ENCODE measurements at regions not wholly inside any gene's neighbourhood (a gene's known extent, or its start where the extent isn't known, plus 50 kb on each side); places are given as distances from the start of the nearest gene placed in this dataset.

GRCh38 chr15:61530769-61531168, 301.7 kb upstream of the RORA start:
- no peak for DNase-seq (ENCODE audit: low read depth)

- DNase-seq (ENCODE audit: low read depth): no peak
Observed at GRCh38 chr15:61528581-61528910, 299.4 kb upstream of the RORA start.

GRCh38 chr15:61527836-61528580, 298.9 kb upstream of the RORA start:
- DNase-seq (ENCODE audit: low read depth): no peak

GRCh38 chr15:61524545-61524944, 295.4 kb upstream of the RORA start:
- DNase-seq (ENCODE audit: low read depth): peak; percentile 7

GRCh38 chr15:61524086-61524485, 295.0 kb upstream of the RORA start:
- no peak for DNase-seq (ENCODE audit: low read depth)

- no peak for DNase-seq (ENCODE audit: low read depth)
Observed at GRCh38 chr15:61522411-61522810, 293.3 kb upstream of the RORA start.

GRCh38 chr15:61521953-61522352, 292.9 kb upstream of the RORA start:
- peak; percentile 80 for DNase-seq (ENCODE audit: low read depth)

GRCh38 chr15:61519296-61519695, 290.2 kb upstream of the RORA start:
- no peak for DNase-seq (ENCODE audit: low read depth)

GRCh38 chr15:61518191-61518950, 289.3 kb upstream of the RORA start:
- DNase-seq (ENCODE audit: low read depth): no peak

GRCh38 chr15:61517776-61518175, 288.7 kb upstream of the RORA start:
- DNase-seq (ENCODE audit: low read depth): no peak

GRCh38 chr15:61517335-61517734, 288.2 kb upstream of the RORA start:
- no peak for DNase-seq (ENCODE audit: low read depth)

- DNase-seq (ENCODE audit: low read depth): no peak
Observed at GRCh38 chr15:61511756-61512155, 282.7 kb upstream of the RORA start.

GRCh38 chr15:61511089-61511488, 282.0 kb upstream of the RORA start:
- no peak for DNase-seq (ENCODE audit: low read depth)

GRCh38 chr15:61509327-61509840, 280.3 kb upstream of the RORA start:
- no peak for DNase-seq (ENCODE audit: low read depth)

- no peak for DNase-seq (ENCODE audit: low read depth)
Observed at GRCh38 chr15:61503383-61503969, 274.4 kb upstream of the RORA start.

- DNase-seq (ENCODE audit: low read depth): no peak
Observed at GRCh38 chr15:61501815-61502389, 272.8 kb upstream of the RORA start.

- DNase-seq (ENCODE audit: low read depth): no peak
Observed at GRCh38 chr15:61500951-61501620, 272.0 kb upstream of the RORA start.

- DNase-seq (ENCODE audit: low read depth): no peak
Observed at GRCh38 chr15:61500523-61500922, 271.4 kb upstream of the RORA start.

- no peak for DNase-seq (ENCODE audit: low read depth)
Observed at GRCh38 chr15:61499376-61499775, 270.3 kb upstream of the RORA start.

GRCh38 chr15:61489571-61489970, 260.5 kb upstream of the RORA start:
- DNase-seq (ENCODE audit: low read depth): no peak

- DNase-seq (ENCODE audit: low read depth): no peak
Observed at GRCh38 chr15:61483599-61483998, 254.5 kb upstream of the RORA start.

- DNase-seq (ENCODE audit: low read depth): no peak
Observed at GRCh38 chr15:61481886-61482285, 252.8 kb upstream of the RORA start.

Measured in GM04503 (cell line).